ENCODE measurements at regions not wholly inside any gene's neighbourhood (a gene's known extent, or its start where the extent isn't known, plus 50 kb on each side); places are given as distances from the start of the nearest gene placed in this dataset.
A peak's percentile ranks its signal among the peaks of the same experiment; 100 is the strongest.

- DNase-seq (no peak), ATAC-seq (ENCODE audit: insufficient read depth, low read depth) (no peak)
- Histone ChIP-seq H3K4me3 (ENCODE audit: low read depth in 1 of 2, low read length in 2 of 2) (no peak overlapping the region), H3K79me2 (ENCODE audit: insufficient read depth, low read length) (no peaks in the 10 kb centered on the region), H3K4me1 (ENCODE audit: insufficient read depth, low read length) (peaks cover 16% of the 10 kb centered on the region), H3K9me3 (ENCODE audit: insufficient read depth, low read length, severe bottlenecking) (no peaks in the 10 kb centered on the region), H3K27ac (ENCODE audit: low read length) (no peak overlapping the region), H4K20me1 (ENCODE audit: insufficient read depth, low read length) (no peaks in the 10 kb centered on the region), H3K9ac (ENCODE audit: low read depth, low read length) (no peak overlapping the region), H3K36me3 (ENCODE audit: insufficient read depth, low read length) (no peaks in the 10 kb centered on the region), H3K4me2 (ENCODE audit: insufficient read depth, low read length) (no peak overlapping the region), H2AFZ (ENCODE audit: low read depth, low read length) (no peak overlapping the region), H3K27me3 (ENCODE audit: insufficient read depth, low read length, poor library complexity) (no peaks in the 10 kb centered on the region)
- TF ChIP-seq EZH2 (IDR thresholded peaks at IDR 0.05; ENCODE audit: borderline replicate concordance, low read depth, low read length, severe bottlenecking): no peak
- no peak for TF ChIP-seq CTCF (IDR thresholded peaks at IDR 0.05; ENCODE audit: borderline replicate concordance, extremely low read depth, low read length, poor library complexity, severe bottlenecking)
These were observed 806.4 kb upstream of the FANCL start for GRCh38 chr2:59047373-59047995.

GRCh38 chr2:59046401-59047372 is 805.6 kb upstream of the FANCL start:
- Histone ChIP-seq H3K9me3 (ENCODE audit: insufficient read depth, low read length, severe bottlenecking) (no peaks in the 10 kb centered on the region), H3K4me2 (ENCODE audit: insufficient read depth, low read length) (no peak overlapping the region), H3K27me3 (ENCODE audit: insufficient read depth, low read length, poor library complexity) (no peaks in the 10 kb centered on the region), H3K4me3 (ENCODE audit: low read depth in 1 of 2, low read length in 2 of 2) (no peak overlapping the region), H3K79me2 (ENCODE audit: insufficient read depth, low read length) (no peaks in the 10 kb centered on the region), H3K36me3 (ENCODE audit: insufficient read depth, low read length) (no peaks in the 10 kb centered on the region), H3K9ac (ENCODE audit: low read depth, low read length) (no peak overlapping the region), H2AFZ (ENCODE audit: low read depth, low read length) (no peak overlapping the region), H3K27ac (ENCODE audit: low read length) (no peak overlapping the region), H4K20me1 (ENCODE audit: insufficient read depth, low read length) (no peaks in the 10 kb centered on the region), H3K4me1 (ENCODE audit: insufficient read depth, low read length) (peaks cover 16% of the 10 kb centered on the region)
- DNase-seq (no peak), ATAC-seq (ENCODE audit: insufficient read depth, low read depth) (no peak)
- TF ChIP-seq CTCF (IDR thresholded peaks at IDR 0.05; ENCODE audit: borderline replicate concordance, extremely low read depth, low read length, poor library complexity, severe bottlenecking): no peak
- no peak for TF ChIP-seq EZH2 (IDR thresholded peaks at IDR 0.05; ENCODE audit: borderline replicate concordance, low read depth, low read length, severe bottlenecking)

DNA sequence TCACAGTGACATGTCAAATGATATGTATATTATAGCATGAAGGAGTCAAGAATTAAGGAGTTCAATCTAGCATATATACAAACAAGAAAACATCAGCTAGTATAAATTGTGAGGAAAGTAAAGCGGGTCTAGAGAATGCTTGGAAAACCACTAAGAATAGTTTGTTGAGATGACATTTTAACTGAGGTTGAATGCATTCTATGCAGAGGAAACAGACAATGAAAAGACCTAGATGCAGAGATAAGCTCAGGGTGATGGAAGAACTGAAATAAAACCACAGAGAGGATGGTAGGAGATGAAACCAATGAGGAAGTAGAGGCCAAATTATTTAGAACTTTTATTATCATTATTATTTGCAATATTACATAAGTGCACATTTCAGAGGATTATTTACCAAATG is 803.6 kb upstream of the FANCL start:
- Histone ChIP-seq H3K79me2 (ENCODE audit: insufficient read depth, low read length) (no peaks in the 10 kb centered on the region), H3K9ac (ENCODE audit: low read depth, low read length) (no peak overlapping the region), H4K20me1 (ENCODE audit: insufficient read depth, low read length) (no peaks in the 10 kb centered on the region), H3K9me3 (ENCODE audit: insufficient read depth, low read length, severe bottlenecking) (no peaks in the 10 kb centered on the region), H2AFZ (ENCODE audit: low read depth, low read length) (no peak overlapping the region), H3K27ac (ENCODE audit: low read length) (0 out of 2 replicates have a peak overlapping the region, but pooled peaks have one; percentile 15), H3K27me3 (ENCODE audit: insufficient read depth, low read length, poor library complexity) (no peaks in the 10 kb centered on the region), H3K4me3 (ENCODE audit: low read depth in 1 of 2, low read length in 2 of 2) (no peak overlapping the region), H3K4me2 (ENCODE audit: insufficient read depth, low read length) (no peak overlapping the region), H3K36me3 (ENCODE audit: insufficient read depth, low read length) (no peaks in the 10 kb centered on the region), H3K4me1 (ENCODE audit: insufficient read depth, low read length) (peaks cover 16% of the 10 kb centered on the region)
- no peak for TF ChIP-seq EZH2 (IDR thresholded peaks at IDR 0.05; ENCODE audit: borderline replicate concordance, low read depth, low read length, severe bottlenecking)
- no peak for TF ChIP-seq CTCF (IDR thresholded peaks at IDR 0.05; ENCODE audit: borderline replicate concordance, extremely low read depth, low read length, poor library complexity, severe bottlenecking)
- DNase-seq: no peak
- peak; percentile 76 for ATAC-seq (ENCODE audit: insufficient read depth, low read depth)
